PC-9 (cell line): ENCODE measurements at regions not wholly inside any gene's neighbourhood (a gene's known extent, or its start where the extent isn't known, plus 50 kb on each side); places are given as distances from the start of the nearest gene placed in this dataset.

Source experiments
- EZH2 ChIP-seq: fragments of 200-600 bp; sonication (generic); IDR thresholded peaks from 2 replicates; pipeline ENCODE4 v1.8.0; 2017; ENCODE audit warnings: antibody characterized with exemption, low read depth
- TF ChIP-seq, protein P1 (sequence below): fragments of 200-600 bp; sonication (generic); conservative IDR thresholded peaks from 2 replicates; pipeline ENCODE4 v1.6.1; 2017; ENCODE audit warnings: mixed run types, antibody characterized with exemption, mild to moderate bottlenecking, moderate library complexity

DNA sequence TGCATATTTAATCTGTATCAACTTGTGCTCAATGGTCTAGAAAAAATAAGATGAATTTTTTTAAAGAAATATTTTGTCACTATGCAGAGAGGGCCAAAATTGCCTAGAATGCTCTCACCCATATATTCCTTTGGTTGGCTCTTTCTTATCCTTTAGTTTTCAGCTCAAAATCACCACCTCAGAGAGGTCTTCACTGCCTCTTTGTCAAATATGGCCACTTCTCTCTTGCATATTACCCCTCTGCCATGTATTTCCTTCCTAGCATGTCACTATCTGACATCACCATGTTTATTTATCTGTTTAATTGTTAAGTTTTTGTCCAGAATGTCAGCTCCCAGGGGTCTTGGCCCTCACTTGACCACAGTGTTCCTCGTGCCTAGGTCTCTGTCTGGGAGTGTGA is 535.2 kb upstream of the CDH2 start:
- no peak for TF ChIP-seq EZH2
- TF ChIP-seq, protein P1, sequence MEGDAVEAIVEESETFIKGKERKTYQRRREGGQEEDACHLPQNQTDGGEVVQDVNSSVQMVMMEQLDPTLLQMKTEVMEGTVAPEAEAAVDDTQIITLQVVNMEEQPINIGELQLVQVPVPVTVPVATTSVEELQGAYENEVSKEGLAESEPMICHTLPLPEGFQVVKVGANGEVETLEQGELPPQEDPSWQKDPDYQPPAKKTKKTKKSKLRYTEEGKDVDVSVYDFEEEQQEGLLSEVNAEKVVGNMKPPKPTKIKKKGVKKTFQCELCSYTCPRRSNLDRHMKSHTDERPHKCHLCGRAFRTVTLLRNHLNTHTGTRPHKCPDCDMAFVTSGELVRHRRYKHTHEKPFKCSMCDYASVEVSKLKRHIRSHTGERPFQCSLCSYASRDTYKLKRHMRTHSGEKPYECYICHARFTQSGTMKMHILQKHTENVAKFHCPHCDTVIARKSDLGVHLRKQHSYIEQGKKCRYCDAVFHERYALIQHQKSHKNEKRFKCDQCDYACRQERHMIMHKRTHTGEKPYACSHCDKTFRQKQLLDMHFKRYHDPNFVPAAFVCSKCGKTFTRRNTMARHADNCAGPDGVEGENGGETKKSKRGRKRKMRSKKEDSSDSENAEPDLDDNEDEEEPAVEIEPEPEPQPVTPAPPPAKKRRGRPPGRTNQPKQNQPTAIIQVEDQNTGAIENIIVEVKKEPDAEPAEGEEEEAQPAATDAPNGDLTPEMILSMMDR, result no peak
